GM19023 (cell line): ENCODE measurements at regions not wholly inside any gene's neighbourhood (a gene's known extent, or its start where the extent isn't known, plus 50 kb on each side); places are given as distances from the start of the nearest gene placed in this dataset.
"Not testable (repeated sequence)": the region's sequence is repeated elsewhere in the genome, so short reads cannot be mapped to it uniquely, and the experiment has no call there.

Source experiments
- ATAC-seq: cut with Tn5 transposase; IDR thresholded peaks from one replicate; pipeline ENCODE4 v1.9.1; 2021; ENCODE audit warnings: mild to moderate bottlenecking, moderate library complexity; ENCODE audit not compliant: unreplicated experiment

GRCh38 chr4:19119904-19120560 is 1098.5 kb upstream of the LCORL start:
- ATAC-seq = no peak

DNA sequence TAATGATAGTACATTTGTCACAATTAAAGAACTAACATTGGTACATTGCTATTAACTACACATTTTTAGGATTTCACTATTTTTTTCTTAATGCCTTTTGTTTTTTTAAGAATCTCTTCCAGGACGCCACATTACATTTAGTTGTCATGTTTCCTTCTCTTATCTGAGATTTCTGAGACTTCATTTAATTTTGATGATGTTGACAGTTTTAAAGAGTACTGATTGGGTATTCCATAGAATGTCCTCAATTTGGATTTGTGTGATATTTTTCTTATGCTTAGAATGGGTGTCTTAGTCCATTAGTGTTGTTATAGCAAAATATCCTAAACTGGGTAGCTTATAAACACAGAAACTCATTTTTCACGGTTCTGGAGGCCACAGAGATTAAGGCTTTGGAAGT is 1095.5 kb upstream of the LCORL start:
- ATAC-seq = no peak

DNA sequence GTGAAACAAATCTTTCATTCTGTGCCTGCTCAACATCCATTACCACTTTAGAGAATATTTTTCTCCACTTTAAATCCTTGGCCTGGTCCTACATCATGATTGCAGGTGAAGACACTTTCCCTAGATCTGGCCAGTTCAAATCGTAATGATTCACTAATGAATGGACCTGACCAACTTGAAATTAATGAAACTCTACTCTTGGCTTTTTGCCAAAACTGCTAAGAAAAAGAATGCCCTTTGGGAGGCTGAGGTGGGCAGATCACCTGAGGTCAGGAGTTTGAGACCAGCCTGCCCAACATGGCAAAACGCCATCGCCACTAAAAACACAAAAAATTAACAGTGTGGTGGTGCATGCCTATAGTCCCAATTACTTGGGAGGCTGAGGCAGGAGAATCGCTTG is 1082.6 kb upstream of the LCORL start:
- no peak for ATAC-seq

DNA sequence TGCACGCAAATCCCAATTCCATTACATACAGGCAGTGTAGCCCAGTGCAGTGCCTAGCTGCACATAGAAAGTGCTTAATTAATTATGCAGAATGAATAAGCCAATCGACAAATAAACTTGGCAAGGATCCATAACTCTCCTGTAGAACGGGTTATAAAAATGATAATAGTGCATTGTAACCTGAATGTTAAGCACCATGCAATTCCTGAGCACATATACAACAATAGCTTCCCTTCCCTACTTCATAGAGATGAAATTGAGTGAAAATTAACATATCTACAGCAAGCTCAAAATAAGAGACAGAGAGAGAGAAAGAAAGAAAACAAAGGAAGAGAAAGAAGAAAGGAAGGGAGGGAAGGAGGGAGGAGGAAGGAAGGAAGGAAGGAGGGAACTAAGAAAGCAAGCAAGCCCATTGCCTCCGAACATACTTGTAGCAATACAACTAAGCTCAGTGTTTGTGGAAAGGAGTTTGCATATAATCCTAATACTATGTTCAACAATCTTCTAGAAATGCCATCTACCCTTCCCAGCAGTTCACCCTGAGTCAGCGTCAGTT is 1074.0 kb upstream of the LCORL start:
- ATAC-seq = no peak

DNA sequence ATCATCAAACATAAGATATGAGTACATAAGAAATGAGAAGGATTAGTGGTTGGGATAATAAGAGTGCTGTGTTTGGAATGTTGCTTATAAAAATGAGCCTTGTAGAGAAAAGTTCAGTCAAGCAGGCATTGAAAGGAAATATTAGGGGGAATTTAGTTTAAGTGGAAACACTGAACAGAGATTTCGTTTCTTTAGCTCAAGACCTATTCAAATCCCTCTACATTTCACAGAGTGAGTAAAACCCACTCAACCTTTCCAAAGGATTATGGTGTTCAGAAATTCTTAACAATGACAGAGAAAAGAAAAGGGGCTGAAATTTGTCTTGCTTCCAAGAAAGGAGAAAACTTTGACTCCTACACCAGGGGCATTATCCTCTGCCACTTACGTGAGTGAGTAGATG is 1072.4 kb upstream of the LCORL start:
- no peak for ATAC-seq

DNA sequence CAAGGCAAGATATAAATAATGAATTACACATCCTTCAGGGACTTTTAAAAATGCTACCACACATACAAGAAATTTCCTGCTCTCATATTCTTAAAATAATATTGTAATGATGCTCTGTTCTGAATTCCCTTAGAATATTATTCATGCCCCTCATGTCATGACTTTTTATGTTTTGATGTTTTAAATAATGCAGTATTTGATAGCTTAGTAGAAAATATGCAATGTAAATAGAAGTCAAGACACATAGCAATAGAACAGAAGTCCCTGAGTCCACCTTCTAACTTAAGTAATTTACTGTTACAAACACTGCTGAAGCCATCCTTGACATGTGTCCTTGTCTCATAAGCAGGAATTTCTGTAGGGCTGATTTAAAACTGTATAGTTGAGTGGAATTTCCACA is 1071.2 kb upstream of the LCORL start:
- no peak for ATAC-seq

- no peak for ATAC-seq
These were observed 1052.5 kb upstream of the LCORL start for GRCh38 chr4:19074036-19074435.

- no peak for ATAC-seq
These were observed 1042.1 kb upstream of the LCORL start for GRCh38 chr4:19063662-19064061.

- ATAC-seq = no peak
These were observed 1033.4 kb upstream of the LCORL start for GRCh38 chr4:19054916-19055315.

GRCh38 chr4:19051831-19052230 is 1030.3 kb upstream of the LCORL start:
- no peak for ATAC-seq

GRCh38 chr4:19047279-19047880 is 1025.8 kb upstream of the LCORL start:
- ATAC-seq = no peak

DNA sequence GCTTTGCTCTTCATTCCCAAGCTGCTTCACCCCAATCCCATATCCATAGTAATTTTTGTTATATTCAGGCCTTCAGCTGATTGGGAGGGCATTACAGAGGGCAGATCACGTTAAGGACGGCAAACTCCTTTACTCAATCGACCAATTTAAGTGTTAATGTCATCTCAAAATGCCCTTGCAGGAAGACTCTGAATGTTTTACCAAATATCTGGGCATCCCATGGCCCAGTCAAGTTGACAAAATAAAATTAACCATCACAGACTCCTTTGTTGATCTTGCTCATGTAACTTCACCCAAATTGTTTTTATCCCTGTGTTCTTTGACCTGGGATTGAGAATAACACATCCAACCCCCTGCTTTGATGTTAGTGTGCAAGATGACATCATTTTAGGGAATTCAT is 1018.3 kb upstream of the LCORL start:
- ATAC-seq = no peak

GRCh38 chr4:19038231-19038630 is 1016.7 kb upstream of the LCORL start:
- no peak for ATAC-seq

DNA sequence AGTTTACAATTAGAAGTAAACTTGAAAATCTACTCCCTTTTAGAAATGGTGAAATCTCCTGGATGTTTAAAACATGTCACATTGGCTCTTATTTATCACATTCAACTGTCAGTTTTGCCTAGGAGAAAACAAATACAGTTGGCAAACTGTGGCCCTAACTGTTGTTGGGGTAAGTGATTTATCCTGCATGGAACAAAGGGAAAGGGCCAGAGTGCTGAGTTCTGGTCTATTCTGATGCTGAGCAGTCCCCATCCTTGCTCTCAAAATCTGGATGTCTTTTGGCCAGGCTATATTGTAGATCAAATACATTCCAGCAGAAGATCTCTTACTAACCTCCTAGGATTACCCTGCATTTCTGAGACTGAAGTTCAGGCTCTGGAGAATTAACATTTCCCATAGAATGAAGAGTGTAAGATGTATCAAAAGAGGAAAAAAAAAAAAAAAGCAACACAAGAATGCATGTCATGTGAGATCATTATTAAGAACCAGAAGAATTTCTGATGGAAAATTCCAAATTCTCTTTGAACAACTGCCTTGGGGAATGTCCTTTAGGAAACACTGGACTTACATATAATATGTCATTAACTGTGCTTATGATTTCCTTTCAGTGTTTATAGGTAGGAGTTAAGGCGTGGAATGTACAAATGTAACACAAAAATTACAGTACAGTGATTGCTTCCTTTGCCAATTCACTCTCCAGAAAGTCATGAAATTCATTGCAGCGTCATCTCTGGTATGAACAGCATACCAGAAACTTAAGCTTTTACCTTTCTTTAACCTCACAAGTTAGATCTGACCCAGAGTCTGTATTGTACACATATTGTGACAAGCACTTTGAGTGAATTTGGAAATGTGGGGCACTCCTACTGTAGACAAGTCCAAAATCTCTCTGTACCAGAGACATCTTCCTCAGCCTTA is 1012.5 kb upstream of the LCORL start:
- no peak for ATAC-seq

GRCh38 chr4:19030536-19030935 is 1009.0 kb upstream of the LCORL start:
- no peak for ATAC-seq

DNA sequence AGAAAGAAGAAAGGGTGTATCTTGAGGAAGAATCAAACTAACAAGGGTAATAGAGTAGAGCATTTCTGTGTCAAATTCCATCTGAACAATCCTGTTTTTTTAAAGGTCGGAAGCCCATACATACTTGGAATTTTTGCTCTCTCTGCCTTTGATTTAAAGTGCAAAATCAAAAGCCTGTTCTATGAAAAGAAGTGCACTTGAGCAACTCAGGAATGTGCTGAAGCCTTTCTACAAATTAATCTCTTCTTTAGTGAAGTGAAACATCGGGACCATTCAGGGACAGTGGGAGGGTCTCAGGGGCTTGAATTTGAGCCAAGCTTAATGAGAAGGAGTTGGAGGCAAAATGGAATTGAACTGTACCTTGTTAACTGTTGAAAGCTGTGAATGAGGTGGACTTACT is 1008.5 kb upstream of the LCORL start:
- ATAC-seq = no peak

DNA sequence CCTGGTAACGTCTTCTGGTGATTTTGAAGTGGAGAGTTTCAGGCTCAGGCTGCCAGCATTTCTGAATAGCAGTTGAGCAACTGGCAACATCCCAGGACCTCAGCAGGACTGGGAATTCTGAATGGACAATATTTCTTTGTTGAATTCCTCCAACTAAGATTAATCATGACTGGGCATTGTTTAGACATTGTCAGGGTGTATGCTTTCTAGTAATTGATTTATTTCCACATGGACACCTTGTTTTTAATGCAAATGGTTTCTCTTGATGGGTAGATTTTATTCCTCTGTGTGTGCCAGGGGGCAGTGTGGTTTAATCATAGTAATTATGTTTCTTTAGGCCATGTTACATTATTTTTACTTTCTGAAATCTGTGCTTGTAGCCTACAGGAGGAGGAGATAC is 1004.7 kb upstream of the LCORL start:
- no peak for ATAC-seq

DNA sequence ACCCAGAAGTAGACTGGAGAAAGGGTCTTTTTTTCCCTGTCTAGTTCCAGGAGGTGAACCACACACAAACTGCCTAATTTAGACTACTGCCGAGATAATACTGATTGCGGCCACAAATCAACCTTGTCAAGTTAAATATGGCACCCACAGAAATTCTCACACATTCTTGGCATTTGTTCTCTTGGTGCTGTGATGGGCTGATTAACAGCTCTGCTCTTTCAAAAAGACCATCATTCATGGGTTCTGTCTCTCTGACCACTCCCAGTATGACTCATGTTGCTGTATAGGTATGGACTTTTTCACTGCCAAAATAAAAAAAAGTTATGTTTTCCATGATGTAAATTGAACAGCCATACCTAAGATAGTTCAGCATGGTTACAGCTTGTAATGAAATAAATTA is 1003.5 kb upstream of the LCORL start:
- no peak for ATAC-seq

- ATAC-seq = no peak
These were observed 1002.5 kb upstream of the LCORL start for GRCh38 chr4:19024047-19024446.

DNA sequence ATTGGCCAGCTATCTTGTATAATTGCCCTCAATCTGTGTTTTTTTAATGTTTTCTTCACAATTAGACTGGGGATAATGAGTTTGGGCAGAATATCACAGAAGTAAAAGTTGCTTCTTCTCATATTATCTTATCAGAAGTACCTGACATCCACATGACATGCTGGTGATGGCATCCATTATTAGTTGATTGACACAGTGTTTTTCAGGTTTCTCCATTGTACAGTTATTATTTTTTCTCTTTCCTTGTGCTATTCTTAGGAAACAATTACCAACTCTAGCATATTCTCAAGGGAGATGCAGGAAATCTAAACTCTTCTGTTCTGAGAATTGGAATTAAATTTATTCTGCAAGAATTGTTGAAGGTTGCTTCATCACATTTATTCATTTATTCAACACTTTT is 1000.1 kb upstream of the LCORL start:
- ATAC-seq = no peak

DNA sequence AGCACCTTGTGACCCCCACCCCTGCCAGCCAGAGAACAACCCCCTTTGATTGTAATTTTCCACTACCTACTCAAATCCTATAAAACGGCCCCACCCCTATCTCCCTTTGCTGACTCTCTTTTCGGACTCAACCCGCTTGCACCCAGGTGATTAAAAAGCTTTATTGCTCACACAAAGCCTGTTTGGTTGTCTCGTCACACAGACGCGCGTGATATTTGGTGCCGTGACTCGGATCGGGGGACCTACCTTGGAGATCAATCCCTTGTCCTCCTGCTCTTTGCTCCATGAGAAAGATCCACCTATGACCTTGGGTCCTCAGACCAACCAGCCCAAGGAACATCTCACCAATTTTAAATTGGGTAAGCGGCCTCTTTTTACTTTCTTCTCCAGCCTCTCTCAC is 995.0 kb upstream of the LCORL start:
- ATAC-seq = not testable (repeated sequence)

- ATAC-seq = no peak
These were observed 993.0 kb upstream of the LCORL start for GRCh38 chr4:19014594-19014993.
